Left renal pelvis (tissue), 4 donors: ENCODE measurements at regions not wholly inside any gene's neighbourhood (a gene's known extent, or its start where the extent isn't known, plus 50 kb on each side); places are given as distances from the start of the nearest gene placed in this dataset.

Experiments used
- DNase-seq, 4 donors: peaks; one replicate each; pipeline ENCODE4 v3.0.0-alpha.2; 2013; ENCODE audit warnings: low read depth in 4 of 4, low spot score in 3 of 4

DNA sequence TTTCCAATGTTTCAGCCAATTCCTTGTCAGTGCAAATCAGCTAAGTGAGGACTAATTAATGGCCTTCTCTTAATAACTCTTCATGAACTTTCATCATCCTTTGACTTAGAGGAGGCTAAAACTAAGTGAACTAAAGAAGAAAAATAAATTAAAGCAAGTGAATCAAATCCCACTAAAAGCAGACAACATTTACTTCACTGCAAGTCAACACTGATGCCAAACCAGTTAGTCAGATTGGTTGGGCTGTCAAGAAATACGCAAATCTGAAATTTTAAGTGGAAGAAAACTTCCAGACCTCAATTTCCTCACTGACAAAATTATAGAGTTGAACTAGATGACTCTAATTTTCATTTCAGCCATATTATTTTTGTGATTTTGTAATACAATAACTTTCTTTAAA is 137.2 kb upstream of the PRLR start:
- no peak for DNase-seq

- peak in 1 of 4 donors; percentile 8 for DNase-seq
Measured at GRCh38 chr5:35365758-35366157, 135.5 kb upstream of the PRLR start.

- no peak for DNase-seq
Measured at GRCh38 chr5:35364350-35364749, 134.1 kb upstream of the PRLR start.

DNA sequence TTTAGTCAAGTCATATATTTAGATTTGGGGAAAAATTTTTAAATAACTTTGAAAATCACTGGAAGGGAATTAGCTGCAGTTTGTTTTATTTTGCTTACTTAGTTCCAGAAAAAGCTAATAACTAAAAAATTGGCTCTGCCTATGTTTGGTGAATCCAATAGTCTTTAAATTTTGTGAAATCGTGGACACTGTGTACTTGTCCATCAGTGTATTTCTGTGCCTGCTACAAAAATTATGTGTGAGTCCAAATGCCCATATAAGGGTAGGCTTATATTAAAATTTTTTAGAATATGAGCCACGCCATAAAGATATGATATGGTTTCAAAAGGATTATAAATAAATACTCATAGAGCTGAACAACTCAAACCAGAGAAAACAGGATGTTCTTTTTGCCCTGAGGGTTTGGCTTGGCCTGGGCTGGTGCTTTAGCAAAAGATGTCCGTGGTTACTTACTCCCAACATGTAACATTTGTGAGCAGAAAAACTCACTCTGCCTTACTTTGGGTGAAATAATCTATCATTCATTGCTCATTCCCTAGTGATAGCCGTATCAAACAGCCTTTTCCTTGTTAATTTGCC is 133.2 kb upstream of the PRLR start:
- DNase-seq, result no peak

DNA sequence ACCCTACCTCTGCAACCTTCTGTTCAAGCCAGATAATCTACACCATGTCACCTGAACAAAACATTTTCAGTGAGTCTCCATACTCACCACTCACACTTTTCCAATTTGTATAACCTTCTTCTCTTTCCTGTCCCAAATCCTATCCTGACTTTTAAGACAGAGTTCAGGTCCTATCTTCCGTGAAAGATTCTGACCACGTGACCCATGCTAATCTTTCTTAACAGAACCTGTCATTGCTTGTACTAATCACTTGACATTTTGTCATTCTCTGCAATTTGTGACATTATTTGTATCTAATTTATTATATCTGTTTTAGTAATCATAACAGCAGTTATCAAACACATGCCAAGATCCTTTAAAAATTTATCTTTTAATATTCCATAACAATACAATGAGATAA is 132.5 kb upstream of the PRLR start:
- no peak for DNase-seq

- DNase-seq, result no peak
Measured at GRCh38 chr5:35360671-35361070, 130.4 kb upstream of the PRLR start.

GRCh38 chr5:35359859-35360258 is 129.6 kb upstream of the PRLR start:
- no peak for DNase-seq

DNA sequence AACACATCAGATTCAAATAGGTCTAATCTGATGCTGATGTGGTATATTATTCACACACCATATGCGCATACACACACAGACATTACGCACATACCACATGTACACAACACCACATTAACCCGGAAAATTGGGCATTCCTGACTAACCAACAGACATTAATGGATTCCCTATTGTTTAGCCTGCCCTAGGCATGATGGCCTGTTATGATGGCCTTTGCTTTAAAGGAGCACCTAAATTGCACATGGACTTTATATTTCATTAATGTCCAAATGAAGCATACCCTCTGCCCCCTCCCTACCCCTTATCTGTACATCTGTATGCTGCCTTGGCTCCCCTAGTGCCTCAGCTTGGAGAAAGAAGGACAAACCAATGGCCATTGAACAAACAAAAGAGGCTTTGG is 127.7 kb upstream of the PRLR start:
- DNase-seq, result no peak

- no peak for DNase-seq
Measured at GRCh38 chr5:35356725-35357124, 126.4 kb upstream of the PRLR start.

- DNase-seq, result no peak
Measured at GRCh38 chr5:35354751-35355150, 124.5 kb upstream of the PRLR start.

- DNase-seq, result no peak
Measured at GRCh38 chr5:35345222-35345621, 114.9 kb upstream of the PRLR start.

GRCh38 chr5:35342664-35343063 is 112.4 kb upstream of the PRLR start:
- no peak for DNase-seq

GRCh38 chr5:35341189-35341588 is 110.9 kb upstream of the PRLR start:
- DNase-seq, result no peak

DNA sequence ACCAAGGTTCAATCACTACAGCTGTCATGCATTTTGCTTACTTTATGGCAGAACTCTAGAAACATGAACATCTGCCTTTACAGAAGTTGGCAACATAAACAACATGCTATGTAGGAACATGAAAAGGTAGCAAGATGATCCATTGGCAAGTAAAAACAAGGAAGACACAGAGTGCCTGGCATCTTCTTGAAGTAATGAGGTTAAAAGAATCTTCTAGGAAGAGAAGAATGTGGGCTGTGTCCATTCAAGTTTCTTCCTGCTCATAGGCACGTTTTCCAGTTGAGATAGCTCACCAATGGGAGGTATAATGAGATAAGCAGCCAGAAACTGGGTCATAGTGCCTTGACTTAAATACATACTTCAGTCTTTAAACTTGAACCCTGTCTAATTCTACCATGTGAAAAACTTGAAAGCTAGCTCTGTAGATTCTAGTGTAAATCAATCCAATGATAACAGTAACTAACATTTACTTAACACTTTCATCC is 109.4 kb upstream of the PRLR start:
- no peak for DNase-seq

- DNase-seq, result no peak
Measured at GRCh38 chr5:35339006-35339405, 108.7 kb upstream of the PRLR start.

- no peak for DNase-seq
Measured at GRCh38 chr5:35338157-35338453, 107.8 kb upstream of the PRLR start.

DNA sequence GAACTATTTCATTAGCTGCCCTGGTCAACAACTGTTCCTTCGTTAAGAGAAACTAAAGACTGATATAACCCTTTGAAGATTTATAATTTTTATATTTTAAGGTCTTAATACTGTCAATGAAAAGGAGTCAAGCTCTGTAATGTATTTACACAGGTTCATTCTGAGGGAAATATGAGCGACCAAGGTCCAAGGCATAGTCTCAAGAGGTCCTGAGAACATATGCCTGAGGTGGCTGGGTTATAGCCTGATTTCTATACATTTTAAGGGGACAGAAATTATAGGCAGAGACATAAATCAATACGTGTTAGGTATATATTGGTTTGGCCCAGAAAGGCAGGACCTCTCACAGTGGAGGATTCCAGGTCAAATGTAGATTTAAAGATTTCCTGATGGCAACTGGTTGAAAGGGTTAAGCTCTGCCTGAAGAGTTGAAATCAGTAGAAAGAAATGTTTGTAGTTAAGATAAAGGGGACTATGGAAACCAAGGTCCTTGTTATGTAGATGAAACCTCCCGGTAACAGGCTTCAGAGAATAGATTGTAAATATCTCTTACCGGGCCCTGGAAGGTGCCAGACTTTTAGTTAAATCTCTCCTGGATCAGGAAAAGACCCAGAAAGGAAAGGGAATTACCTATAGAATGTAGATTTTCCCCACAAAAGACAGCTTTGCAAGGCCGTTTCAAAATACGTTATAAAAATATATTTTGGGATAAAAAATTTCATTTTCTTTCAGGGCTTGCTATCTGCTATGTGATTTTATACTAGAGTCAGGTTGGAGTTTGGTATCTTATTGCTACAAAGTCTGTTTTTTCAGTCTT is 107.3 kb upstream of the PRLR start:
- DNase-seq, result no peak

DNA sequence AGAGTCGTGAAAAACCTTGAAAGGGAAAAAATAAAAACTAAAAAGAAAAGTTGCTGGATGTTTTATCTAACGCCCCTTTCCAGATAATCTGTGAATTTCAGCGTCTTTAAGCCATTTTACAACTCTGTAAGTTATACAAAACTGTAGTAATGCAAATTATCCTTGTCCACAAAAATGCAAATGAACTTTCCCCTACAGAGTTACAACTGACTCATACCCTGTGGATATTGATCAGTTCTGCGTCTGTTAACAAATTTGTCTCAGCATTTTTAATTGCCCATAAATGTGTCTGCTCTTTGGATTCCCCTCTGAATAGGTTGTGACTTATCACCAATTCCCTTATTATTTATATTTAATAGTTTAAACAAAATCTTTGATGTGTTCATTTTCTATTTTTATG is 105.9 kb upstream of the PRLR start:
- DNase-seq, result no peak

GRCh38 chr5:35335752-35336151 is 105.5 kb upstream of the PRLR start:
- DNase-seq, result no peak

DNA sequence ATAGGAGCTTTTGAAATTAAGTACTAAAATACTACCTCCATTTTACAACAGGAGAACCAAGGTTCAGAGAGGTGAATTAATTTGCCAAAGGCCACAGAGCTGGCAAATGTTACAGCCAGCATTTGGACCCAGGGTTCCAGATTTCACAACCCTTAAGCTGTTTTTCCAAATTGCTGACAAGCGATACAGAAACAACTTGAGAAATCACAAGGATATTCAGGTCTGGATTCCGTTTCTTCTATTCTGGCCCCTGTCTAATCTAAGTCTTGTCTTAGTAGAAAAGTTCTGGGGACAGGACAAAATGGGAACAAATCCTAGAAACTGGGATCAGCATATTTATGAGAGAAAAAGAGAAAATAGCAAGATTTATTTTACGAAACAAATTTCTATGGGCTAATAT is 103.1 kb upstream of the PRLR start:
- no peak for DNase-seq

GRCh38 chr5:35331956-35332950 is 102.0 kb upstream of the PRLR start:
- no peak for DNase-seq
